ENCODE measurements at regions not wholly inside any gene's neighbourhood (a gene's known extent, or its start where the extent isn't known, plus 50 kb on each side); places are given as distances from the start of the nearest gene placed in this dataset.
"Not testable (repeated sequence)": the region's sequence is repeated elsewhere in the genome, so short reads cannot be mapped to it uniquely, and the experiment has no call there.

GRCh38 chr3:27779176-27779575 lies 57.1 kb upstream of the EOMES start:
- no peaks in the 10 kb centered on the region for H3K9me3 Mint-ChIP-seq
- peaks cover 17% of the 10 kb centered on the region for H3K27me3 Mint-ChIP-seq (ENCODE audit: low read depth)
- no peak overlapping the region for H3K27ac Mint-ChIP-seq
- H3K4me1 Mint-ChIP-seq (ENCODE audit: low read depth): no peaks in the 10 kb centered on the region
- intact Hi-C loops (cut with micrococcal nuclease): no loop called here
- no peaks in the 10 kb centered on the region for H3K36me3 Mint-ChIP-seq (ENCODE audit: low read depth)
- H3K4me3 Mint-ChIP-seq (ENCODE audit: low read depth): no peak overlapping the region
- DNase-seq (ENCODE audit: low spot score): no peak

- peaks cover 8% of the 10 kb centered on the region for H3K27me3 Mint-ChIP-seq (ENCODE audit: low read depth)
- DNase-seq (ENCODE audit: low spot score): no peak
- no peak overlapping the region for H3K4me3 Mint-ChIP-seq (ENCODE audit: low read depth)
- H3K9me3 Mint-ChIP-seq: peaks cover 4% of the 10 kb centered on the region
- H3K27ac Mint-ChIP-seq: no peak overlapping the region
- no peaks in the 10 kb centered on the region for H3K4me1 Mint-ChIP-seq (ENCODE audit: low read depth)
- H3K36me3 Mint-ChIP-seq (ENCODE audit: low read depth): no peaks in the 10 kb centered on the region
- intact Hi-C loops (cut with micrococcal nuclease): no loop called here
These were observed 67.3 kb upstream of the EOMES start for GRCh38 chr3:27789420-27789819.

- intact Hi-C loops (cut with micrococcal nuclease): no loop called here
- H3K27me3 Mint-ChIP-seq (ENCODE audit: low read depth): no peaks in the 10 kb centered on the region
- H3K4me1 Mint-ChIP-seq (ENCODE audit: low read depth): peaks cover 3% of the 10 kb centered on the region
- no peak for DNase-seq (ENCODE audit: low spot score)
- no peak overlapping the region for H3K27ac Mint-ChIP-seq
- H3K4me3 Mint-ChIP-seq (ENCODE audit: low read depth): no peak overlapping the region
- no peaks in the 10 kb centered on the region for H3K9me3 Mint-ChIP-seq
- H3K36me3 Mint-ChIP-seq (ENCODE audit: low read depth): no peaks in the 10 kb centered on the region
These were observed 69.8 kb upstream of the EOMES start for GRCh38 chr3:27791956-27792355.

- Mint-ChIP-seq H3K4me3 (ENCODE audit: low read depth) (no peak overlapping the region), H3K27ac (no peak overlapping the region), H3K27me3 (ENCODE audit: low read depth) (no peaks in the 10 kb centered on the region), H3K36me3 (ENCODE audit: low read depth) (no peaks in the 10 kb centered on the region), H3K4me1 (ENCODE audit: low read depth) (peaks cover 3% of the 10 kb centered on the region), H3K9me3 (no peaks in the 10 kb centered on the region)
- intact Hi-C loops (cut with micrococcal nuclease): no loop called here
- no peak for DNase-seq (ENCODE audit: low spot score)
These were observed 70.7 kb upstream of the EOMES start for GRCh38 chr3:27792869-27793268.

DNA sequence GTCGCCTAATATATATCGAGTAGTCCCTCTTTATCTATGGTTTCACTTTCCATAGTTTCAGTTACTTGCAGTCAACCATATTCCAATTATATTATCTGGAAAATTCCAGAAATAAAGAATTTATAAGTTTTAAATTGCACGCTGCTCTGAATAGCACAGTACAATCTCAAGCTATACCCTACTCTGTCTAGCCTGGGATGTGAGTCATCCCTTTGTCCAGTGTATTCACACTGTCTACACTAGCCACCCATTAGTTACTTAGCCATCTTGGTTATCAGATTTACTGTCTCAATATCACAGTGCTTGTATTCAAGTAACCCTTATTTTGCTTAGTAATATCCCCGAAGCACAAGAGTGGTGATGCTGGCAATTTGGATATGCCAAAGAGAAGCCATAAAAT lies 72.1 kb upstream of the EOMES start:
- intact Hi-C loops (cut with micrococcal nuclease): no loop called here
- Mint-ChIP-seq H3K36me3 (ENCODE audit: low read depth) (no peaks in the 10 kb centered on the region), H3K27ac (no peak overlapping the region), H3K4me1 (ENCODE audit: low read depth) (peaks cover 4% of the 10 kb centered on the region), H3K4me3 (ENCODE audit: low read depth) (no peak overlapping the region), H3K9me3 (no peaks in the 10 kb centered on the region), H3K27me3 (ENCODE audit: low read depth) (no peaks in the 10 kb centered on the region)
- no peak for DNase-seq (ENCODE audit: low spot score)

GRCh38 chr3:27796365-27796875 lies 74.3 kb upstream of the EOMES start:
- H3K9me3 Mint-ChIP-seq: no peaks in the 10 kb centered on the region
- peaks cover 23% of the 10 kb centered on the region for H3K4me1 Mint-ChIP-seq (ENCODE audit: low read depth)
- intact Hi-C loops (cut with micrococcal nuclease): no loop called here
- no peaks in the 10 kb centered on the region for H3K36me3 Mint-ChIP-seq (ENCODE audit: low read depth)
- H3K27ac Mint-ChIP-seq: no peak overlapping the region
- H3K27me3 Mint-ChIP-seq (ENCODE audit: low read depth): no peaks in the 10 kb centered on the region
- no peak overlapping the region for H3K4me3 Mint-ChIP-seq (ENCODE audit: low read depth)
- DNase-seq (ENCODE audit: low spot score): no peak

GRCh38 chr3:27797773-27798172 lies 75.7 kb upstream of the EOMES start:
- no peaks in the 10 kb centered on the region for H3K27me3 Mint-ChIP-seq (ENCODE audit: low read depth)
- H3K27ac Mint-ChIP-seq: no peak overlapping the region
- H3K4me3 Mint-ChIP-seq (ENCODE audit: low read depth): no peak overlapping the region
- DNase-seq (ENCODE audit: low spot score): no peak
- H3K9me3 Mint-ChIP-seq: no peaks in the 10 kb centered on the region
- peaks cover 32% of the 10 kb centered on the region for H3K4me1 Mint-ChIP-seq (ENCODE audit: low read depth)
- intact Hi-C loops (cut with micrococcal nuclease): loop anchor here (2.0 kb wide), 1 partner anchor 31 kb away; no protein-coding TSS in a partner anchor
- H3K36me3 Mint-ChIP-seq (ENCODE audit: low read depth): no peaks in the 10 kb centered on the region

- H3K4me1 Mint-ChIP-seq (ENCODE audit: low read depth): peaks cover 33% of the 10 kb centered on the region
- peak overlapping the region; percentile 26 for H3K27ac Mint-ChIP-seq
- H3K27me3 Mint-ChIP-seq (ENCODE audit: low read depth): no peaks in the 10 kb centered on the region
- H3K4me3 Mint-ChIP-seq (ENCODE audit: low read depth): no peak overlapping the region
- no peak for DNase-seq (ENCODE audit: low spot score)
- no peaks in the 10 kb centered on the region for H3K9me3 Mint-ChIP-seq
- intact Hi-C loops (cut with micrococcal nuclease): no loop called here
- no peaks in the 10 kb centered on the region for H3K36me3 Mint-ChIP-seq (ENCODE audit: low read depth)
These were observed 78.1 kb upstream of the EOMES start for GRCh38 chr3:27800261-27800660.

DNA sequence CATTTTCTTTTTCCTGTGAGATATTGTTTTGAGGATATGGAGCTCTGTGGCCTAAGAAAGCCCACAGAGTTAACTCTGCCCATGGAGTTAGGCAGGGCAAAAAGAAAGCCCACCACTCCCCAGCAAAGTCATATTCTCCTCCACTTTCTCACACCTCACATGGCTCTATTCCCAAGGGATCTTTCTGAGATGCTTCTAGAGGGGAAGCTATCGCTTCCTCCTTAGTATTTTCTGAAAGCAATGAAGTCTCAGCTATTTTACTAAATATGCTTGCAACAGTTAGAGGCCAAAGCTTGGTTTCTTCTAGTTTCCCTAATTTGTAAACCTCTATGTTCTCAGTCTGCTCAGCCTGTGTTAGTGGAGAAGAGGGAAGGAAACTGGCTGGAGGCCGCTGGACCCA lies 80.3 kb upstream of the EOMES start:
- no peaks in the 10 kb centered on the region for H3K36me3 Mint-ChIP-seq (ENCODE audit: low read depth)
- intact Hi-C loops (cut with micrococcal nuclease): no loop called here

DNA sequence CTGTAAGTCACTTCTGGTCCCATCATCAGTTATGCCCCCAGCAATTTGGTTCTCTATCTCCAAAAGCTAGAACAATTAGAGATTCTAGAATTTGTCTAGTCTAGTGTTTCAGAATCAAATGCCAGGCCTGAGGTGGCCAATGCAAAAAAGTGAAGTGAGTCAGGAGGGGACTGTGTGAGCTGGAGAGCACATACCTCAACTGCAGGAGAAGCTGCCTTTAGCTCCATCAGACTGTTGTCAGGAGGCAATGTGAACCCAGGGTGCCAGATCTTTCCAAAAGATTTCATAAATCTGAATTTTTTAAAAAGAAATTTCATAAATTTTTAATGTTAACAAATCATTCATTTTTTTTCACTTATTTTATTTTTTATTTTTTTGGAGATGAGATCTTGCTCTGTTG lies 80.7 kb upstream of the EOMES start:
- intact Hi-C loops (cut with micrococcal nuclease): no loop called here
- Mint-ChIP-seq H3K4me3 (ENCODE audit: low read depth) (no peak overlapping the region), H3K27ac (no peak overlapping the region), H3K36me3 (ENCODE audit: low read depth) (no peaks in the 10 kb centered on the region), H3K4me1 (ENCODE audit: low read depth) (peaks cover 30% of the 10 kb centered on the region), H3K27me3 (ENCODE audit: low read depth) (no peaks in the 10 kb centered on the region), H3K9me3 (no peaks in the 10 kb centered on the region)
- no peak for DNase-seq (ENCODE audit: low spot score)

More for the DNA sequence above, 80.3 kb upstream of the EOMES start:
- H3K27me3 Mint-ChIP-seq (ENCODE audit: low read depth): no peaks in the 10 kb centered on the region
- DNase-seq (ENCODE audit: low spot score): no peak
- no peaks in the 10 kb centered on the region for H3K9me3 Mint-ChIP-seq
- H3K4me1 Mint-ChIP-seq (ENCODE audit: low read depth): peaks cover 30% of the 10 kb centered on the region
- no peak overlapping the region for H3K27ac Mint-ChIP-seq
- no peak overlapping the region for H3K4me3 Mint-ChIP-seq (ENCODE audit: low read depth)

DNA sequence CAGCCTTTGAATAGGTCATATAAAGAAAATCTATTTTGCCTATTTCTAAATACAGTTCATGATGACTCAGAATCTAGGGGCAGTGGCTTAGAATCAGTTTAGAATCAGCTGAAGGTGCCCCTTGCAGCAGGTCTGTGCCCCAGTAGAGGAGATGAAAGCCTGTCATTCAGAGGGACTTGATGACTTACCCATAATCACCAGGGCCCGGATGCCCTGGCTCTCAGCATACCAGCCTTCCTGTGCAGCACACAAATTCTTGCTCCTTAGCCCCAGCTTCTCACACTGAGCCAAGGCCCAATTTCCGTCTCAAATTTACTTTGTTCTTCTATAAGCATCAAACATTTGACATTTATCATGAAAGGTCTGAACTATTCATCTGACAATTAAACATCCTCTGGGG lies 83.2 kb upstream of the EOMES start:
- H3K4me1 Mint-ChIP-seq (ENCODE audit: low read depth): peaks cover 21% of the 10 kb centered on the region
- no peak for DNase-seq (ENCODE audit: low spot score)
- no peak overlapping the region for H3K4me3 Mint-ChIP-seq (ENCODE audit: low read depth)
- no peak overlapping the region for H3K27ac Mint-ChIP-seq
- no peaks in the 10 kb centered on the region for H3K27me3 Mint-ChIP-seq (ENCODE audit: low read depth)
- H3K9me3 Mint-ChIP-seq: no peaks in the 10 kb centered on the region
- intact Hi-C loops (cut with micrococcal nuclease): no loop called here
- H3K36me3 Mint-ChIP-seq (ENCODE audit: low read depth): no peaks in the 10 kb centered on the region

DNA sequence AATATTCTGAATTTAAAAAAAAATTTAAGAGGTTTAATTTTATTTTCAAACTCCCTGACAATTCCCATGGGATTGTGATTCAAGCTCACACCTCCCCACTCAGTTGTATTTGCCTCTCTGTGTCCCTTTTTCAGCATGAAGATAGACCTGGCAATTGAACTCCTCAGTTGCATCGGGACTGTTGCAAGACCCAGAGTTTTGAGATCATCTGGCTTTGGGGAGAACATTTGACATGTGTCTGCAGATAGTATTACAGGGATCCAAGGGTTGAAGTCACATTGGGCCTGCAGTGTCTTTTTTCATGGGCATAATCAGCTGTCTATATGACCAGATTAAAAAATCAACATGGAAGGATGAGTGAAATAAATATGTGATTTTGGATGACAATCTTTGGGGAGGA lies 91.1 kb upstream of the EOMES start:
- Mint-ChIP-seq H3K4me1 (ENCODE audit: low read depth) (no peaks in the 10 kb centered on the region), H3K9me3 (no peaks in the 10 kb centered on the region), H3K27ac (no peak overlapping the region), H3K4me3 (ENCODE audit: low read depth) (no peak overlapping the region), H3K36me3 (ENCODE audit: low read depth) (no peaks in the 10 kb centered on the region), H3K27me3 (ENCODE audit: low read depth) (peaks cover 1% of the 10 kb centered on the region)
- intact Hi-C loops (cut with micrococcal nuclease): no loop called here
- DNase-seq (ENCODE audit: low spot score): no peak

- intact Hi-C loops (cut with micrococcal nuclease): not testable (repeated sequence)
These were observed 99.5 kb upstream of the EOMES start for GRCh38 chr3:27821609-27822008.

More at GRCh38 chr3:27821609-27822008, 99.5 kb upstream of the EOMES start:
- not testable (repeated sequence) for H3K27me3 Mint-ChIP-seq (ENCODE audit: low read depth); H3K36me3 Mint-ChIP-seq (ENCODE audit: low read depth); H3K27ac Mint-ChIP-seq; H3K4me1 Mint-ChIP-seq (ENCODE audit: low read depth); H3K4me3 Mint-ChIP-seq (ENCODE audit: low read depth); DNase-seq (ENCODE audit: low spot score); H3K9me3 Mint-ChIP-seq
